ENCODE measurements at regions not wholly inside any gene's neighbourhood (a gene's known extent, or its start where the extent isn't known, plus 50 kb on each side); places are given as distances from the start of the nearest gene placed in this dataset.
"Not testable (repeated sequence)": the region's sequence is repeated elsewhere in the genome, so short reads cannot be mapped to it uniquely, and the experiment has no call there.

GRCh38 chr3:20563985-20564384 lies 378.0 kb upstream of the SGO1 start:
- no peak for DNase-seq (ENCODE audit: missing footprints)
- ATAC-seq: no peak
- intact Hi-C loops (cut with DNase I): no loop called here

GRCh38 chr3:20563251-20563650 lies 377.2 kb upstream of the SGO1 start:
- DNase-seq (ENCODE audit: missing footprints) (no peak), ATAC-seq (no peak)
- intact Hi-C loops (cut with DNase I): no loop called here

GRCh38 chr3:20561166-20561565 lies 375.2 kb upstream of the SGO1 start:
- ATAC-seq (no peak), DNase-seq (ENCODE audit: missing footprints) (no peak)
- intact Hi-C loops (cut with DNase I): no loop called here

- ATAC-seq; DNase-seq (ENCODE audit: missing footprints): not testable (repeated sequence)
Measured at GRCh38 chr3:20560446-20560845, 374.4 kb upstream of the SGO1 start.

GRCh38 chr3:20558161-20558560 lies 372.2 kb upstream of the SGO1 start:
- intact Hi-C loops (cut with DNase I): no loop called here
- ATAC-seq (no peak), DNase-seq (ENCODE audit: missing footprints) (no peak)

More at GRCh38 chr3:20560446-20560845, 374.4 kb upstream of the SGO1 start:
- intact Hi-C loops (cut with DNase I): not testable (repeated sequence)

GRCh38 chr3:20556661-20557060 lies 370.7 kb upstream of the SGO1 start:
- ATAC-seq (no peak), DNase-seq (ENCODE audit: missing footprints) (no peak)
- intact Hi-C loops (cut with DNase I): no loop called here

- ATAC-seq (no peak), DNase-seq (ENCODE audit: missing footprints) (no peak)
- intact Hi-C loops (cut with DNase I): no loop called here
Measured at GRCh38 chr3:20552605-20553275, 366.7 kb upstream of the SGO1 start.

- ATAC-seq; intact Hi-C loops (cut with DNase I); DNase-seq (ENCODE audit: missing footprints): not testable (repeated sequence)
Measured at GRCh38 chr3:20547361-20548269, 361.6 kb upstream of the SGO1 start.

GRCh38 chr3:20546636-20547035 lies 360.6 kb upstream of the SGO1 start:
- no peak for ATAC-seq

GRCh38 chr3:20543535-20544226 lies 357.7 kb upstream of the SGO1 start:
- intact Hi-C loops (cut with DNase I): no loop called here
- ATAC-seq: no peak

More at GRCh38 chr3:20546636-20547035, 360.6 kb upstream of the SGO1 start:
- intact Hi-C loops (cut with DNase I): no loop called here
- no peak for DNase-seq (ENCODE audit: missing footprints)

GRCh38 chr3:20540066-20540465 lies 354.1 kb upstream of the SGO1 start:
- DNase-seq (ENCODE audit: missing footprints) (no peak), ATAC-seq (no peak)
- intact Hi-C loops (cut with DNase I): no loop called here

More at GRCh38 chr3:20543535-20544226, 357.7 kb upstream of the SGO1 start:
- DNase-seq (ENCODE audit: missing footprints): no peak

GRCh38 chr3:20539666-20540065 lies 353.7 kb upstream of the SGO1 start:
- intact Hi-C loops (cut with DNase I): no loop called here
- DNase-seq (ENCODE audit: missing footprints) (peak; percentile 7), ATAC-seq (no peak)

GRCh38 chr3:20537234-20537633 lies 351.2 kb upstream of the SGO1 start:
- ATAC-seq (no peak), DNase-seq (ENCODE audit: missing footprints) (no peak)
- intact Hi-C loops (cut with DNase I): no loop called here

GRCh38 chr3:20529911-20530310 lies 343.9 kb upstream of the SGO1 start:
- ATAC-seq (no peak), DNase-seq (ENCODE audit: missing footprints) (no peak)
- intact Hi-C loops (cut with DNase I): no loop called here

- intact Hi-C loops (cut with DNase I): no loop called here
- no peak for DNase-seq (ENCODE audit: missing footprints)
- no peak for ATAC-seq
Measured at GRCh38 chr3:20528180-20528770, 342.3 kb upstream of the SGO1 start.

- intact Hi-C loops (cut with DNase I): no loop called here
- DNase-seq (ENCODE audit: missing footprints): no peak
- no peak for ATAC-seq
Measured at GRCh38 chr3:20527368-20527767, 341.4 kb upstream of the SGO1 start.

- intact Hi-C loops (cut with DNase I): no loop called here
- DNase-seq (ENCODE audit: missing footprints) (no peak), ATAC-seq (no peak)
Measured at GRCh38 chr3:20524328-20524727, 338.3 kb upstream of the SGO1 start.

GRCh38 chr3:20523293-20523692 lies 337.3 kb upstream of the SGO1 start:
- no peak for ATAC-seq
- intact Hi-C loops (cut with DNase I): no loop called here
- DNase-seq (ENCODE audit: missing footprints): no peak

- intact Hi-C loops (cut with DNase I): loop anchor here (10.0 kb wide), 1 partner anchor 967 kb away; no protein-coding TSS in a partner anchor
- DNase-seq (ENCODE audit: missing footprints); ATAC-seq: not testable (repeated sequence)
Measured at GRCh38 chr3:20517316-20517715, 331.3 kb upstream of the SGO1 start.

All from Right ventricle myocardium inferior (tissue), 1 donor.